HG03064 (cell line): ENCODE measurements at regions not wholly inside any gene's neighbourhood (a gene's known extent, or its start where the extent isn't known, plus 50 kb on each side); places are given as distances from the start of the nearest gene placed in this dataset.
"Not testable (repeated sequence)": the region's sequence is repeated elsewhere in the genome, so short reads cannot be mapped to it uniquely, and the experiment has no call there.

ENCODE experiments used
- ATAC-seq: cut with Tn5 transposase; IDR thresholded peaks from one replicate; pipeline ENCODE4 v1.9.1; 2021; ENCODE audit warnings: low read depth; ENCODE audit not compliant: unreplicated experiment

DNA sequence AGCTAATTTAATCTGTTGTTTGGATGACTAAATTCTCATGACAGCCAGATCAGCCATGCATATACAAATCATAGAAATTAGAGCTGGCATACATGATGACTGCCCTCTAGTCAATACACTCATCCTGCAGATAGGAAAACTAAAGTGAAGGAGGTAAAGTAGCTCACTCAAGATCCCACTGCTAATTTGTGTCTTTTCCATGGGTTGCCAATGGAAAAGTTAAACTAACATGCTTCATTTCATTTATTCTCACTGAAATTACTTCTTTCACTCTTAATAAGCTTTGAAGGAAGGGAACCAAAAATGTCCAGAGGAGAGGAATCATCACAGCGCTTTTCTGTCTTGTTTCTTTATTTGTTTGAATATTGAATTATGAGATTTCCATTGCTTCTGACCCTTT, 308.2 kb downstream of the GJA1 start:
- no peak for ATAC-seq

- no peak for ATAC-seq
Measured at GRCh38 chr6:121748376-121748775, 312.9 kb downstream of the GJA1 start.

DNA sequence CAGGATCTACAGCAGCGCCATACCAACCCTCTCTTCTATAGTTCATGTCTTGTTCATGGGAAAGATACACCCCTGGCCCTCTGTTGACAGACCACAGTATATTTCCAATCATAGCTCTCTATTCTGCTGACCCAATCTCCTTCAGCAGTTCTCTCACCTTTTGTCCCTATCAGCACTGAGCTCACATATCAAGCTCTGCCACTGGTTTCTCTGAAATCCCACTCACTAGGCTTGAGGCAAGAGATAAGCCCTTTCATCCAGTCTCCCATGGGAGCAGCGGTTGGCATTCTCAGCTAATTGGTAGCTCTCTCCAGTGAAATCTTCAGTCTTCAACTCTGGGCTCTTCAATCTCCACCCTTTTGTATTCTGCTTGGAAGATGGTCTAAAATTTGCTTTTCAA, 313.4 kb downstream of the GJA1 start:
- ATAC-seq, result no peak

DNA sequence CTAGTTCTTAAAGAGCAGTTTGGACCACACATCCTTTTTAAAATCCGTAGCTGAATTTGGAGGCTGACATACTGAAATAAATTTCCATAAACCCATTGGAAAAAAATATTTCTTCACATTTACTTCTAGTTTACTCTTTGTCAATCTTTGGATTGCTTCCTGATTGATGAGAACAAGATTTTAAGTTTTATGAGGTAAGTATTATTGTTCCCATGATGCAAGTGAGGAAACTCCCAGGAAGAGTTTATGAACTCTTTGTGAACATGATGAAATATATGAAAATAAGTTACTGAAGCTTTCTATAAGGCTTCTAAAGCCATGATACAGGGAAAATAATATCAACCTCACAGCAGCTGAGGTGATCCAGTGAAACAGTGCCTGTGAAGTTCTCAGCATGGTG, 320.0 kb downstream of the GJA1 start:
- ATAC-seq, result no peak

- ATAC-seq, result no peak
Measured at GRCh38 chr6:121756666-121757065, 321.2 kb downstream of the GJA1 start.

DNA sequence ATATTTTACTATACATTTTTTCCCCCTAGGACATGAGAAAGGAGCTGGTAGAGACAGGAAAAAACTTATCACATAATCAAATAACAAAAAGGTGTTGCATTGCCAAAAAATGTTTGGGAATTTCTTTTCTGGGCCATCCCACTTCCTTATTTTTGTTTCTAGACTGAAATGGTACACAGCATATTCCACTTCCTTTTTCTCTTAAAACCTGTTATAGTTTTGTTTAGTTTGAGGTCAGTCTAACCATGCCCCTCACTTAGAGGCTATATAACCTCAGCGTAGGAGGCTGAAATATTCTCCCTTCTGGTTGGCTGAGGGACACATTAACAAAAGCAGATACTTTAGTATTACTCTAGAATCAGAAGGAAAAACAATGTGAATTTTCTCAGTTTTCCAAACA, 323.9 kb downstream of the GJA1 start:
- no peak for ATAC-seq

DNA sequence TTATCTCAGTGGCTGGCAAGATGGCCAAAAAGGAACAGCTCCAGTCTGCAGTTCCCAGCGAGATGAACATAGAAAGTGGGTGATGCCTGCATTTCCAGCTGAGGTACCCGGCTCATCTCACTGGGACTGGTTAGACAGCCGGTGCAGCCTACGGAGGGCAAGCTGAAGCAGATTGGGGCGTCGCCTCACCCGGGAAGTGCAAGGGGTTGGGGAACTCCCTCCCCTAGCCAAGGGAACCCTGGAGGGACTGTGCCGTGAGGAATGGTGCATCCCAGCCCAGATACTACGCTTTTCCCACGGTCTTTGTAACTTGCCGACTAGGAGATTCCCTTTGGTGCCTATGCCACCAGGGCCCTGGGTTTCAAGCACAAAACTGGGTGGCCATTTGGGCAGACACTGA, 324.7 kb downstream of the GJA1 start:
- no peak for ATAC-seq

- no peak for ATAC-seq
Measured at GRCh38 chr6:121760745-121761144, 325.3 kb downstream of the GJA1 start.

GRCh38 chr6:121764493-121764892, 329.0 kb downstream of the GJA1 start:
- peak; percentile 75 for ATAC-seq

- no peak for ATAC-seq
Measured at GRCh38 chr6:121765060-121765459, 329.6 kb downstream of the GJA1 start.

GRCh38 chr6:121767211-121767610, 331.8 kb downstream of the GJA1 start:
- ATAC-seq, result no peak

- peak; percentile 52 for ATAC-seq
Measured at GRCh38 chr6:121770943-121771342, 335.5 kb downstream of the GJA1 start.

DNA sequence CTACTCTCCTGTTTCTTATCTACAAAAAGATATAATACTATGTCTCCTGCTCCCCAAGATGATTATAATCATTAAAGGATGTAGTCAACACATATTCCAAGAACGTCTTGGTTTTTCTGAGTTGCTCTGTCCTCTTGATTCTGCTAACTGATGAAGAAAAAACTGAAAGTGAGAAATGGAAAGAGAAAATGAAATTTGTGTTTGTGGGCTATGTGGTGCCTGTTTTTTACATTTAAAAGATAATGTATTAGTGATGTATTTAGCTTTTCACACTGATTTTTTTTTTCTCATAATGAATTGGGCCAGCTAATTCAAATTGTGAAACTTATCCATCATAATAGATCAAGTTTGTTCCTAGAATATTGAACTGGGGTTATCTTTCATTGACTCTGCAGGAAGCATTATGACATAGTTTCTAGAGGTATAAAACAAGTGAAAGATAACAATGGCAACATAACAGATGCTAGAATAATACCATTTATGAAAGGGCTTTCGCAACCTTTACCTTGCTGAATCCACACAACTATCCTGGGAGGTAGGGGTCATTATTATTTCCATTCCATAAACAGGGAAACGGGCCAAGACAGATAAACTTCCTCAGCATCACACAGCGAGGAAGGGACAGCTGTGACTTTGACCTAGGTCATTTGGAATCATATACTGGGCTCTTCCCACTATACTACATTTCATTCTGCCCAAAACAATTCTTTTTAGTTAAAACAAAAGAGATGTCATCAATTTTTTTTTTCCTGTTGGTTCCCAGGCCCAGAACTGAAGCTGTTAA, 336.7 kb downstream of the GJA1 start:
- peak; percentile 87 for ATAC-seq

GRCh38 chr6:121776054-121776453, 340.6 kb downstream of the GJA1 start:
- no peak for ATAC-seq

DNA sequence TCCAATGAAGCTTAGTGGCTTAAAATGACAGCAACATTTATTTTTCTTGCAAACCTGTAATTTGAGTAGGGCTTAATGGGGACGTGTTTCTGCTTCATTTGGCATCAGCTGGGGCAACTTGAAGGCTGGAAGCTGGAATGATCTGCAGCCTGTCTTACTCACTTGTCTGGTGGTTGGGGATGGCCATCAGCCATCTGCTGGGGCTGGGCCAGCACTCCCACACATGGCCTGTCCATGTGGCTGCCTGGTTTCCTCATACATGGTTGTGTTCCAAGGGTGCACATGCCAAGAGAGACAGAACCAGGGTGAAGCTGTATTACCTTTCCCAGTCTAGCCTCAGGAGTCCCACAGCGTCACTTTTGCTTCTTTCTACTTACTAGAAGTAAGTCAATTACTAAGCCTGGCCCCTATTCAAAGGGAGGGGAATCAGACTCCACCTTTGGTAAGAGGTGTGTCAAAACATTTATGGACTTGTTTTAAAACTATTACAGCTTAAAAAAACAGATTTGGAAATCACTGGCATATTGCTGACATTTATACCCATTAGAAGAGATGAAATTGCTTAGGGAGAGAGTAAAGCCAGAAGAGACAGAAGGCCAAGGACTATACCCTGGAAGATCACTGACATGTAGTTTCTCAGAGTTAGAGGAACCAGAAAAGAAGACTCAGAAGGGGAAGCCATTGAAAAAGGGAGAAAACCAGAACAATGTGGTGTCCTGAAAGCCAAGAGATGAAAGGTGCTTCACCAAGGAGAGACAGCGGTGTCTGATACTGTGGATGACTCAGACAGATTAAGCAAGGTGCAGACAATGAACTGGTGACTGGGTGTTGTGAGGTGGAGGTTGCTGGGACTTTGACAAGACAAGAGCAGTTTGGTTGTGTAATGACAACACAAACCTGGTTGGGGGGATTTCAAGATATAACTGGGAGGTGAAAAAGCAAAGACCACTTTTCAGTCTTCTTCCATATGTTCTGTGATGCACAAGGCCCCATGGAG, 345.2 kb downstream of the GJA1 start:
- no peak for ATAC-seq

DNA sequence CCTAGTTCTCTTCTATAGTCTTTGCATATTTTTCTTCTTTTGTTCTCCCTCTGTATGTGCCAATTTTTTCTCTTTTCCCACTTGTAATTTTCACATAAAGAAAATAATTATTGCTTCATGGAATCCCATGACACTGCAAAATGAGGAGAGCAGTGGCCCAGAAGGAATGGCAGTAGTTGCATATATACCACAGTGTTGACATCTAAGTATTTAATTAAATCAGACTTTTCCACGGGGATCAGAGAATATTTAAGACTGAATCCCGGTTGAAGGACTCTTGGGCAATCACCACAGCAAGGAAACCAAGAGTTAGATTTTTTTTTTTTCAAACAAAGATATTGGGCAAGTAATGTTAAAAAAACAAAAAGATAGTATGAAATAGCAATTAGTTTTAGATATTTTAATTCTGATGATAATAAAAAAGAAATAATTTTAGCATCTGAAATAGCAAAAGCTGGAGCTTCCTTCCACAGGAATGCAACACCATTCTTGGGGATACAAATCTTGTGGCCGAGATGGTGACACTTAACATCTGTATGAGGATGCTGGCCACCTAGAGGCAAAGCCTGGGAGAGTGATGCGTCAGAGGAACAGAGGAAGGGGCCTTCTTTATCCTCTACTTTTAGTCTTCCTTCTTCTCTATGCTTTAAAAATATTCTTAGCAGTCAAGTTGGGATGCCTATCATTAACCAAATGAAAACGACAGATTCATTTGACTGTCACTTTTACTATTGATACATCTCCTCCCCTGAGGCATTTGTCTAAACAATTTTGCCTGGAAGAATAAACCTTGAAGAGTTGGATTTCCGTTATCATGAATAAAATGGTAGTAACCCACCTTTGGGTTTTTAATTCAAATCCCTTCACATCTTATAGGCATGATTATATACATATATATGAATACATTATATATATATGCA, 356.2 kb downstream of the GJA1 start:
- no peak for ATAC-seq

DNA sequence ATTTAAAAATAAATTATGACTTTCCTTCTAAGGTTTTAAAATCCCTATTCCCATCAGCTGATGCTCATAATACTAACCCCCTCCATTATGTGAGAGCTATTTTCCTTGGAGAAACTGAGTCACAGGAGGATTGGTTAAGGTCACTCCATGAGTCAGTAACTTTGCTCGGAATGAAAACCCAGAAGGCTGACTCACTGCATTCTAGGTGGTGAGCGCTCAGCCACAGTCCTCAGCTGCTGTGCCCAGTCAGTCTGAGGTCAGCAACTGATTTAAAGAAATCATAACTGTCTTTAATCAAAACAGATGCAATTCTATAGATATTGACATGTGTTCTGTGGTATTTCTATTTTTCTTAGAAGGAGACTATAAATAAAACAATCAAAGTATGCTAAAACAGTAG, 359.2 kb downstream of the GJA1 start:
- ATAC-seq, result no peak

DNA sequence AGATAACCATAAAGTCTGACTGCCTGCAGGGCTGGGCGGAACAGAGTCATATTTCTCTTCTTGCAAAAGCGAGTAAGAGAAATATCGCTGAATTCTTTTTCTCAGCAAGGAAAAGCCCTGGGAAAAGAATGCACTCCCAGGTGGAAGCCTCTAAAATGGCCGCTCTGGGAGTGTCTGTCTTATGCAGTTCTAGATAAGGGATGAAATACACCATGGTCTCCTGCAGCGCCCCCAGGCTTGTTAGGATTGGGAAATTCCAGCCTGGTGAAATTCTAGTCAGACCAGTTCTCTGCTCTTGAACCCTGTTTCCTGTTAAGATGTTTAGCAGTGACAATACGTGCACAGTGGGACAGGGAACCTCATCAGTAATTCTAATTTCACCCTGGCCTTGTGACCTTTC, 362.2 kb downstream of the GJA1 start:
- ATAC-seq, result not testable (repeated sequence)

GRCh38 chr6:121798126-121798525, 362.7 kb downstream of the GJA1 start:
- ATAC-seq, result not testable (repeated sequence)

GRCh38 chr6:121799574-121799973, 364.1 kb downstream of the GJA1 start:
- no peak for ATAC-seq

GRCh38 chr6:121800047-121800446, 364.6 kb downstream of the GJA1 start:
- ATAC-seq, result no peak
